T-helper 9 cell (primary cell): ENCODE measurements at regions not wholly inside any gene's neighbourhood (a gene's known extent, or its start where the extent isn't known, plus 50 kb on each side); places are given as distances from the start of the nearest gene placed in this dataset.

ENCODE experiments used
- DNase-seq: peaks from one replicate; pipeline ENCODE4 v3.0.0-alpha.2; 2020

- no peak for DNase-seq
These were observed 183.4 kb upstream of the SNX7 start for GRCh38 chr1:98478121-98478520.

GRCh38 chr1:98472878-98473277 lies 188.6 kb upstream of the SNX7 start:
- DNase-seq: no peak

- DNase-seq: no peak
These were observed 189.9 kb upstream of the SNX7 start for GRCh38 chr1:98471633-98472032.

DNA sequence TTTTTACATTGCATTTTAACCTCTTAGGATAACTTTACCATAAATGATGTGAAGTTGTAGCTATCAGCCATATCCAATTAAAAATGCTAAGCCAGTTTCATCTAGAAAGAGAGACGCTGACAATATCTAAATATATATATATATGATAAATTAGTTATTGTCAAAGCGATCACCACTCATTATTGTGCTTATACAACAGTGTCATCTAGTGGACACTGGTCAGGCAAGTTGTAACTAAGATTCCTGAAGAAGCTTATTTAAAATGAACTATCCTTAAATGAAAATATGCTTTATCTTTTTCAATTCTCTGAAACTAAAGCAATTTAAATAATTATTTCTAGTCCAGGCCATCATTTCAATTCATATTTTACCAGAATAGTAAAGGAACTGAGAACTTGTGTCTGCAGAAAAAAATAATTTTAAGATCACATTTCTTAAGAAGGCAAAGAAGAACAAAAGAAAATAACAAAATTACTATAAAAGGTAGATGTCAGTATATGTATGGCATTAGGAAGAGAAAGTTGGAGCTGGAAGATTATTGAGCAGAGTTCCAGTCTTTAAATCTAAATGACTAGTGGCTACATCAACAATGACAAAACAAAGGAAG lies 193.3 kb upstream of the SNX7 start:
- DNase-seq: no peak

DNA sequence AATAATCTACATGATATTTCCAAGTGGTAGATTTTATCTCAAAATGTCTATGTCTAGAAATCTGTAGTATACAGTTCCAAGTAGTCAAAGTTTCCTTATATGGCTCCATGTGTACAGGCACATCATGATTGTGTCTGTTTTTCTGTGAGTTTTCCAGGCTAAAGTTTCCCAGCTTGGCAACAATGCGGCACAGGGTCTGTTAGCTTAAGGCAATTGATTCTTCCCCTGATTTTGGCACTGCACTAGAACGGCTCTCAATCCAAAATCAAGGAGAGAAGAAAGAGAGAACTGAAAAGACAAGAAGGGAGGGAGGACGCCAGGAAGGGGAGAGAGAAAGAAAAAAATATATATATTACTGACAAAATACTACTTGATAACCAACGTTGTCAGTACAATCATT lies 193.9 kb upstream of the SNX7 start:
- no peak for DNase-seq

- DNase-seq: no peak
These were observed 194.4 kb upstream of the SNX7 start for GRCh38 chr1:98467122-98467521.

- DNase-seq: no peak
These were observed 199.6 kb upstream of the SNX7 start for GRCh38 chr1:98461873-98462385.

- DNase-seq: no peak
These were observed 201.4 kb upstream of the SNX7 start for GRCh38 chr1:98460136-98460535.

DNA sequence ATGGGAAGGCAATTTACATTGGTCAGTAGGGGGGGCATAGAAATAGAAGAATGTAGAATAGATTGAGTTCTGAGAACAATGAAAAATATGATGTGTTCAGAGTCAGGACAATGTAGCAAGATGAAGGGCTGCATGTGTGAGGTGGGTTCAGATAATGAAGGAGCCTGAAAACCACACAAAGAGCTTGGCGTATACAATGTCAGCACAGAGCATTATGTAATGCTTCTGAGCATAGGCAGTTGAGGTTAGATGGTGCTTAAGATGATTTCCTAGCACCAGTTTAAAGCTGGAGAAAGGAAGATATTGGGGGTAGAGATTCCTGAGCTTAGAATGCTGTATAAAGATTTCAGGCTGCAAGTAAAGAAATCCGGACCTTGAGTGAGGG lies 202.0 kb upstream of the SNX7 start:
- no peak for DNase-seq

DNA sequence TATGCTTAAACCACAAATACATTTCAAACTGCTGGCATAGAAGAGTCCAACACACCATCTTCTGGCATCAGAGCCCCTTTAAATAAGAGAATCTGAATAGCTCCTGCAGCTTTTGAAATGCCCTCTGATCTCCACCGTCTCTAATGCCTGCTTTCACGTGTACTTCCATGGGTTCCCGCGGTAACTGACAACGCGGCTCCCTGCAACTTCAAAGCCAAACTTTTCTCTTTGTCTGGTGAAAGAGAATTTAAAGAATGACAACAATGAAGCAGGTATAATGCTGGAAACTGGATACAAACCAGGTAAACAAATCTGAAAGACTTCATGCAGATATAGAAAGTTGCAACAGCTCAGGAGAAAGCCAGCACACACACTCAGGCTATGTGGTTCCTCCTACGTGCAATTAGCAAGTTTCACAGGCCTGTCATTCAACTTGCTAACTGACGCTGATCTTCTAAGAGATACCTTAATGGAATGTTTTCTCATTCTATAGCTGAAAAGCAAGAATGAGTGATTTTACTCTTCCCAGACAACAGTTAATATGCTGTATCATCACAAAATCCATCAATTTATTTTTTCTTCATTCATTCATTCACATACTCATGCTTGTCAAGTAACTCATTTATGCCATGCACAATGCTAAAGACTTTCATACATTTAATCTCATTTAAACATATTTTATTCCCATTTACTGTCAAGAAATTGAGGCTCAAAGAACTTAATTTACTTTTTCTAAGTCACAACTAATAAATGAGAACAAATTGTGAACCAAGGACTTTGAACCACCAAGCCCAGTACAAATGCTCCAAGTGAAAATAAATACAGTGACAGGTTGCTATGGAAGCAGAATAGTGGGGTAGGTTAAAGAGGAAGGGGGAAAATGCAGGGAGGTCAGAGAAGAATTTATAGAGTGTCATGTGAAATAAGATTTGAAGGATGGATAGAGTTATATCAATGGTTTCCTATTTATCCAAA lies 202.7 kb upstream of the SNX7 start:
- no peak for DNase-seq

DNA sequence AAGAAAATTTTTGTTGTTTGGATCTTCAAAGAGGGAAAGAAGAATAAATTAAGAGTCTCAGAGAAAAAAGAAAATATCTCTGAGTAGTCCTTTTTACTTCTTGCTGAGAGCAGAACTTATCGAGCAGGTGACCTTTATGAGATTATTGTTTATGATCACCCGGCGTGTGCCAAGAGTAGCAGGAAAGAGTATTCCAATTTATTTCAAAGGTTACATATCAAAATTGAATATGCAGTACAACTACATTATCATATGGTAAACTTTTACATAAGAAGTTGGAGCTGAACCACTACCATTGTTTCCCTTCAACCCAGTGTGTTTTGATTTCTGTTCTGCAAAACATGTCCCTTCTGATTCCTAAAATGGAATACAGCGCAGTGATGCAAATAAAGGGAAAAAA lies 204.3 kb upstream of the SNX7 start:
- no peak for DNase-seq

DNA sequence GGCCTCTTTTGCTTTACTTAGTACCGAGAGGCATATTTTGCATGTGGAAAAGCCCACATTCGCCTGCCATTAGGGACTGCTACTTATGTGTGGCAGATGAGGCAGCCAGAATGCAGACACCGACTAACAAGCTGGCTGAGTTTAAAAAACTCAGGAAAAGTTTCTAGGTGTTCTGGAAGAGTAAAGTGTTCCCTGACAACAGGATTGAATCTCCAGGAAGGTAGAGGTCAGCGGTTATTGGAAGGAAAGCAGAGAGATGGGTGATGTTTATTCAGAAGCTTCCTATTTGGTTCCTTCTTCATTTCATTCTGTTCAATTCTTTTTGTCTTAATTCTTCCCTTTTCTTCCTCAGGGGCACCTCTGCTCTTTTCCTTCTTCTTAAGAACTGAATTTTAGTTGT lies 206.9 kb upstream of the SNX7 start:
- DNase-seq: no peak

DNA sequence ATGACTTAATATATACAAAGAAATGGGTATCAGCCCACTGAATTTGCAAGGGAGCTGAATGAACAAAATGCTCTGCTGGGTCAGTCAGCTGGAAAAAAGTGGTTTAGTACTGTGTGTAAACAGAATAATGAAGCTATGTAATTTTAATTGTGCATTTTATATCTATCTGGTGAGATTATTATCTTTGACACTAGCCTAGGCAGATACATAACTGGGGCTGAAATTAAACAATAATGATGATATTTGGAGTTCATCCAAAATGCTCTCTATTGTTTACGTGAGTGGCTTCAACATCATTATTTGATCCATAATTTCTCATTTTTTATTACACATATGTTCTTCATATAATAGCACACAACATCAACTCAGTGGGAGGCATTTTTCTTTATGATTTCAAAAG lies 208.5 kb upstream of the SNX7 start:
- no peak for DNase-seq

DNA sequence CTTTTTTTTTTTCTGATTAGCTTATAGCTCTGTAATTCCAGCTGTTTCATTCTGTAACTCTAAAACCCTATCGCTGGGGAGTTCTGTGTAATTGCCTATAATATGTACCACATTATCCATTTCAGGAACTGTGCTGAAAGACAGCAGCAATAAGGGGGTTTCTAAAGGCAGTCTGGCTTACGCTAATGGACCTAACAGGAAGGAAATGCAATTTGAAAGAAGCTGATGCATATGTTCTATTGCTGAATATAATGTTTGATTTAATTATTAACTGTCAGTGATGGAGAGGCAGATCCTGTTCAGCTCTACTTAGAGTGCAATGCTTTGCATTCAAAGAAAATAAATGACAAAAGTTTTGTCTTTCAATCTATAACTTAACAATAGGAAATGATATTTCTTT lies 209.4 kb upstream of the SNX7 start:
- DNase-seq: no peak

GRCh38 chr1:98441281-98441680 lies 220.2 kb upstream of the SNX7 start:
- DNase-seq: no peak

DNA sequence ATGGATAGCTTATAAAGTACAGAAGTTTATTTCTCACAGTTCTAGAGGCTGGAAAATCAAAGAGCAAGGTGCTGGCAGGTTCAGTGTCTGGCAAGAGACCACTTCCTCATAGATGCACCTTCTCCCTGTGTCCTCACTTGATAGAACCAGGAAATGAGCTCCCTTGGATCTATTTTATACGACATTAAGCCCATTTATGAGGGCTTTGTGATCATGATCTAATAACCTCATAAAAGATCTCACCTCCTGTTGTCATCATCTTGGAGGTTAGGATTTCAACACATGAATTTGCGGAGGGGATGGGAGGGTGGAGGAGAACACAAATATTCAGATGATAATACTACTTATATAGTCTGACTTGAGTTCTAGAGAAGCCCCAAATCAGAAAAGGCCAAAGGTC lies 222.1 kb upstream of the SNX7 start:
- DNase-seq: no peak

DNA sequence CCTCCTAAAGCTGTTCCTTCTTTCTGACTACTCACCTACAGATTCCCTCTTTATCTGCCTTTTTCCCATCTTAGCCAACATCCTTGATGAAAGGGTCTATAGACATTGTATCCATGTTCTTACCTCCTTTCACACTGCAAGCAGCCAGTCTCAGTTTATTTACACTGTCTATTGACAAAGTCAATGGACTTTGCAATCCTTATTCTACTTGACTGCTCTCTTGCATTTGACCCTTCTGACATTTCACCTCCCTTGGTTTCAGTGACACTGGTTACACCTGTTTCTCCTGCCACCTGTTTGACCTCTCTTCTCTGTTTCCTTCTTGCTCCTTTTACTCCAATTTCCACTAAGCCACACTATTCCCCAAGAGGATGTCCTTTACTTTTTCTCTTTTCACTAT lies 224.0 kb upstream of the SNX7 start:
- DNase-seq: no peak

GRCh38 chr1:98437011-98437410 lies 224.5 kb upstream of the SNX7 start:
- no peak for DNase-seq

- no peak for DNase-seq
These were observed 231.5 kb upstream of the SNX7 start for GRCh38 chr1:98429965-98430443.

GRCh38 chr1:98428864-98429263 lies 232.7 kb upstream of the SNX7 start:
- no peak for DNase-seq

- no peak for DNase-seq
These were observed 233.9 kb upstream of the SNX7 start for GRCh38 chr1:98427664-98428063.

GRCh38 chr1:98426092-98426491 lies 235.4 kb upstream of the SNX7 start:
- no peak for DNase-seq

DNA sequence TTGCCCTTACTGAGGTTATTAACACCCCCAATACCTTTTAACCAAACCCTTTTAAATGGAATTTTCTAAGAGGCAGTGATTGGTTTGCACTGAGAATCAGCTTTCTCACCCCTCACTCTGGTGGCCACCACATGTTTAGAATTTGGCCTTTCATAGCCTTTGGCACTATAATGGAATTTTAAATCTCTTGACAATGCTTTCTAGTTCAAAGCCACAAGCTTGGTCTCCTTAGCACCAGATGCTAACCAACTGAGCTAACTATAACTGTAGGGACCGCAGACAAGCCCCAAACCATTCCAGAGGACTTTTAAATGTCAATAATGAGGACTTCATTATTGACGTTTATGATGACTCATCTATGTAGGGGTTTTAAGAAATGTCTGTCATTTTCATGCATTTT lies 238.7 kb upstream of the SNX7 start:
- no peak for DNase-seq

DNA sequence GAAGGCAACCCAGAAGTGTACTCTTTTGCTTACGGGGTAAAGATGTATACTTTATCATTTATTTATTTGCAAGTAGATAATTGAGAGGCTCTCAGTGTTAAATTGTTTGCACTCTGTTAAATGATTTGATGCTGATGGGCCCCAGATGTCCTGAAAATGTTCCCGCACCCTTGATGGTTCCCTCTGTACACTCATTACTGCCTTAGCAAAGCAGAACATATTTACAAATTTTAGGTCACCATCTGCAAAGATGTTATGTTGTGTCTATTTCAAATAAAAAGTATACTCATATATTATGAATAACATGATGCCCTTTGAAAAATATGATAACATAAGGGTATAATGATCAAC lies 240.5 kb upstream of the SNX7 start:
- no peak for DNase-seq
